Activated naive CD8-positive, alpha-beta T cell (primary cell): ENCODE measurements at regions not wholly inside any gene's neighbourhood (a gene's known extent, or its start where the extent isn't known, plus 50 kb on each side); places are given as distances from the start of the nearest gene placed in this dataset.

ENCODE experiments used
- H3K27ac Mint-ChIP-seq: one replicate; pipeline ENCODE4 v1.8.0; 2021; ENCODE audit warnings: mixed read lengths
- H3K27me3 Mint-ChIP-seq: one replicate; pipeline ENCODE4 v1.8.0; 2021; ENCODE audit warnings: mixed read lengths
- H3K36me3 Mint-ChIP-seq: one replicate; pipeline ENCODE4 v1.8.0; 2021; ENCODE audit warnings: mixed read lengths
- H3K4me1 Mint-ChIP-seq: one replicate; pipeline ENCODE4 v1.8.0; 2021; ENCODE audit warnings: low read depth, mixed read lengths
- H3K4me3 Mint-ChIP-seq: one replicate; pipeline ENCODE4 v1.8.0; 2021; ENCODE audit warnings: mild to moderate bottlenecking, mixed read lengths
- H3K9me3 Mint-ChIP-seq: one replicate; pipeline ENCODE4 v1.8.0; 2021; ENCODE audit warnings: low read depth, mixed read lengths

DNA sequence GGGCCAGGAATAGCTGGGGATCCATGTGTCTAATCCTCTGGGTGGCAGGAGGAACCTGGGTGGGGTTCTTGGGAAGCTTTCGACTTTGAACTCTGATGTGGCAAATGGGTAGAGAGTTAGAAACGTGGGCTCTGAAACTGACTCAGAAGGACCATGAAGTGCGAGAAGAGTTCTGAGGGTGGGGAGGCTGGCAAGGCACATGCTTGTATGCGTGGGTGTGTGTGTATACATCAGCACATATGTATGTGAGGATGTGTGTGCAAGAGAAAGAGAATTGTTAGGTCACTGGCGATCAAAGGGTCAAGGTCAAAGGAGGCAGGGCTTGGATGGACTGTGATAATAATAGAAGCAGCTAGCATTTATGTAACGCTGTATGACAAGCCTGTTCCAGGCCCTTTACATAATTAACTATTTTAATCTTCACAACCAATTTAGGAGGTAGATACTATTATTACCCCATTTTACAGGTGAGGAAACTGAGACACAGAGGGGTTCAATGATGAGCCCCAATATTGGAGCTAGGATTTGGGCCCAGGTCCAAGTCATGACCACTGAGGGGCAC, 84.5 kb upstream of the POU3F1 start:
- no peaks in the 10 kb centered on the region for H3K36me3 Mint-ChIP-seq
- H3K27me3 Mint-ChIP-seq = peaks cover 18% of the 10 kb centered on the region
- no peaks in the 10 kb centered on the region for H3K4me1 Mint-ChIP-seq
- no peak overlapping the region for H3K27ac Mint-ChIP-seq
- no peaks in the 10 kb centered on the region for H3K9me3 Mint-ChIP-seq
- H3K4me3 Mint-ChIP-seq = no peak overlapping the region

DNA sequence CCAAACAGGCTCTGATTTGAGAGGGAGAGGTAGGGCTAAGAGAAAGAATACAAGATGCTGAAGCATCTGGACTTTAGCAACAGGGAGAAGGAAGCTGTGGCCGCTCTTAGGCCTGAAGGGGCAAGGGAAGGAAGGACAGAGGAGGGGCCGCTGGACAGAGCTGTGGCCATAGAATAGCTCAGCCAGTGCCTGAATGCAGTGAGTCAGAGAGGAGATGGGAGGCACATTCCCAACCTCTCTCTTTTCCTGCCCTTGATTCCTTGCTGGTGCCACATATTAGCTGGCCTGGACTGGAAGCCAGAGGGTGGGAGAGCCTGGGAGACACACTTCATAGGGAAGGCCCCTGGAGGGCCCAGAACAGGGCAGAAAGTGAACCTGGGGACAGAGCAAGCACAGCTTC, 83.4 kb upstream of the POU3F1 start:
- Mint-ChIP-seq H3K36me3 (no peaks in the 10 kb centered on the region), H3K27me3 (peaks cover 12% of the 10 kb centered on the region), H3K4me1 (no peaks in the 10 kb centered on the region), H3K27ac (no peak overlapping the region), H3K4me3 (no peak overlapping the region), H3K9me3 (no peaks in the 10 kb centered on the region)

DNA sequence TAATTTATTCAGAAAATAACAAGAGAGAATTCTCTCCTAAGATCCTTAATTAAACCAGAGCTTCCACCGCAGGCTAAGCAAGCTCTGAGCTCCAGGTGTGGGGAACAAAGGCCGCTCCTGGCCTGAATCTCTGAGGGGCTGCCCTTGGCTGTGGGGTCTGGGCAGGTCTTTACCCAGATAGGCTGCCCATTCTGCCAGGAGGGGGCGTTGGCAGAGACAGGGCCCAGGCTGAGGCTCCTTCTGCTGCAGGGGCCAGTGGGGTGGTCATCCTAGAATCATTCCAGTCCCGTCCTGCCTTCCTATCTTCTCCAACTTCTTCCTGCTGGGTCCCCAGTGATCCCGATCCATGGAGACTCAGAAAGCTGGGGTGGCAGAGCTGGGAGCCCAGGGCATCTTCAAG, 82.9 kb upstream of the POU3F1 start:
- Mint-ChIP-seq H3K27ac (no peak overlapping the region), H3K27me3 (peaks cover 9% of the 10 kb centered on the region), H3K36me3 (no peaks in the 10 kb centered on the region), H3K4me1 (no peaks in the 10 kb centered on the region), H3K9me3 (no peaks in the 10 kb centered on the region), H3K4me3 (no peak overlapping the region)

DNA sequence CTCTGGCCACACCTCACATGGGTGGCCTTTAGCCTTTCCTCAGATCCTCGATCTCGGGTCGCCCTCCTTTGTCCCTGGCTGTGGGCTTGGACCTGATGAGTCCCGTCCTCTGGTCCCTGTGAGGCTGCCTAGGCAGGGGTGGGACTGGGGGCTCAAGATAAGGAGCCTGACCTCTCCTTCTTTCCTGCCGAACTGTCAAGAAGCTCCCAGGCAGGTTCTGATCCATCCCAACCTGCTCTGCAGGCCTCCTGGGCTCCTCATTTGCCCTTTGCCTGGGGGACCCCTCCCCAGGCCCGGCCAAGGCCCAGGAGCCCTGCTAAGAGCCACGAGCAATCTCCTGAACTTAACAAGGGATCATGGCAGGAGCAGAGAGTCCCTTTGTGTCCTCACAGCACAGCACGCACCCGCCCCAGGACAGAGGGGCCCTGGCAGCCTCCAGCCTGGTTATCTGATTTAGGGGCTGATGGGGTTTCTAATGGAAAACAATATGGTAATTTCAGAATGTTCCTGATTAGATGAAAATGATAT, 82.4 kb upstream of the POU3F1 start:
- Mint-ChIP-seq H3K36me3 (no peaks in the 10 kb centered on the region), H3K27ac (no peak overlapping the region), H3K27me3 (peaks cover 12% of the 10 kb centered on the region), H3K9me3 (no peaks in the 10 kb centered on the region), H3K4me3 (no peak overlapping the region), H3K4me1 (no peaks in the 10 kb centered on the region)

DNA sequence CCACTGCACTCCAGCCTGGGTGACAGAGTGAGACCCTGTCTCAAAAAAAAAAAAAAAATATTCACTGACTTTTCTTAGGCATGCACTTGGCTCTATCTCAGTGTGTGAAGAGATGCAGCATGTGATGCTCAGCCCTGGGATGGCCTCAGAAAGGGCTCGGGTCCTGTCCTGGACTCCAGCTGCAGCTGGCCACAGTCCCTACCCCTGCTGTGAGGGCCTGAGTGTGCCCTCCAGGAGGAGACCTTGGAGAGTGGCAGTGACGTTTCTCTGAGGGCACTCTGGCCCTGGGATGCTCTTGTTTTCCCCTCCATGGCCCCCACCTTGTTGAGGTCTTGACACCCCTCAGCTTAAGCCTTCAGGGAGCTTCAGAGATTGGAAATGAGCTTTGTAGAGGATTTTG, 81.9 kb upstream of the POU3F1 start:
- peaks cover 10% of the 10 kb centered on the region for H3K27me3 Mint-ChIP-seq
- H3K9me3 Mint-ChIP-seq = no peaks in the 10 kb centered on the region
- H3K27ac Mint-ChIP-seq = no peak overlapping the region
- no peak overlapping the region for H3K4me3 Mint-ChIP-seq
- H3K4me1 Mint-ChIP-seq = no peaks in the 10 kb centered on the region
- H3K36me3 Mint-ChIP-seq = no peaks in the 10 kb centered on the region

DNA sequence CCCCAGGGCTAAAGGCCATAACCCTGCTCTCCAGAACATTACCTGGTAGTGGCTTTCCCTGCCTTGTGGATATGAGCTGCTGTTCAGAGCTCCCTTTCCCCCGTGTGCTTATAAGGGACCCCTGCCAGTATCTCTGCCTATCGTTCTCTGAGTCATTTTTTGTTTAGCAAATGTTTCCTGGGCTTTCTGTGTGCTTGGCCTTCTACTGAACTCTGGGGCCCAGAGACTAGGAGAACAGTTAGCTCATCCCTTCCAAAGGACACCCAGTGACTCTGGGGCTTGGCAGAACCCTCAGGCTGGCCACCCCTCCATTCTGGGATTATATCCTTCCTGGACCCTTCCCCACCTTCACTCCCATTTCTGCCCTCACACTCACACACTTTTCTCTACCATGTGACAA, 80.8 kb upstream of the POU3F1 start:
- H3K36me3 Mint-ChIP-seq = no peaks in the 10 kb centered on the region

DNA sequence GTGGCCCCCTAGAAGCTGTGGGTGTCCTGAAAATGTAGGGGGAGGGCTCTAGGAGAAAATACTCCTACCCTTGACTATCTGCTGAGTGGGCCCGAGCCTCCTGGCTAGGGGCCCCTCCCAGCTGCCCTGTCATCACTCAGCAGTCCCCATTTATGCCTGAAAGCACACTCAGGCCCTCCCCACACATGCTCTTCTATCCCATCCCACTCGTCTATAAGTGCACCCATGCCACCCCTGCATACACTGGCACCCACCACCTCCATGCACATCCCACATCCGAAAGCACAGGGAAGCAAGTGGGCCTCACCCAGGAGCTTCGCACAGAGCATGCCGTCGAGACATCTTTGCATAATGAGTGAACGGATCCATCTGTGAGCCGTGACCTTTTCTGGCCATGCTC, 80.4 kb upstream of the POU3F1 start:
- H3K27ac Mint-ChIP-seq = no peak overlapping the region
- peaks cover 7% of the 10 kb centered on the region for H3K27me3 Mint-ChIP-seq
- no peak overlapping the region for H3K4me3 Mint-ChIP-seq
- no peaks in the 10 kb centered on the region for H3K4me1 Mint-ChIP-seq
- H3K9me3 Mint-ChIP-seq = no peaks in the 10 kb centered on the region
- no peaks in the 10 kb centered on the region for H3K36me3 Mint-ChIP-seq

More for the DNA sequence above, 80.8 kb upstream of the POU3F1 start:
- H3K27ac Mint-ChIP-seq = no peak overlapping the region
- no peak overlapping the region for H3K4me3 Mint-ChIP-seq
- no peaks in the 10 kb centered on the region for H3K4me1 Mint-ChIP-seq
- no peaks in the 10 kb centered on the region for H3K9me3 Mint-ChIP-seq
- H3K27me3 Mint-ChIP-seq = peaks cover 7% of the 10 kb centered on the region

DNA sequence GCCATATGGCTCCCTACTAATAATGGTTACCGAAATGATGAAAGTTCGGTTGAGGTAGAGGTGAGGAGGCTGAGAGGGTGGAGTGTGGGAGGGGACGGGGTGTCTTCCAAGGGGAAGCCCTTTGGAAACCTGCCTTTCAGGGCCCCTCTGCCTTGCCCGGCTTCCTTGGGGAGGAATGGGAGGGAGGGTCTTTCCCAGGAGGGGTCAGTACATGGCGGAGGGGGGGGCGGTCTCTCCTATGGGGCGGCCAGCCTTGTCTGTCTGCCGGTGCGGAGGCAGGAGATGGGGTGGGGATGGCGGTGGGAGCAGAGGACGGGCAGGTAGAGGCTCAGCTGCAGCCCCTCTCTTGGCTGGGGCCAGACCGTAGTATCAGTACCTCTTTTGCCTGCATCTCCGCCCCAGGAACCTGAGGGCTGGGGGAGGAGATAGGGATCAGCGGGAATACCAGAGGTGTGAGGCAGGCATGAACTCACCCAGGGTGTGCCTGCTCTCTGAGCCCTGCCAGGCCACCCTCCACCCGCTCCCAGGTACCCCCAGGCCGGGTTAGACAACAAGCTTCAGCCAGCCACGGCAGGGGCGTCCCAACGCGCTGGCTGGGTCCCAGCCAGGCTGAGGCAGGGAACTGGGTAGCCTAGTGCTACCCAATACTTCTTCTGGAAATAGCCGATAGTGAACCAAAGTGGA, 79.4 kb upstream of the POU3F1 start:
- Mint-ChIP-seq H3K4me1 (no peaks in the 10 kb centered on the region), H3K27me3 (peaks cover 7% of the 10 kb centered on the region), H3K9me3 (no peaks in the 10 kb centered on the region), H3K36me3 (no peaks in the 10 kb centered on the region), H3K4me3 (no peak overlapping the region), H3K27ac (no peak overlapping the region)

DNA sequence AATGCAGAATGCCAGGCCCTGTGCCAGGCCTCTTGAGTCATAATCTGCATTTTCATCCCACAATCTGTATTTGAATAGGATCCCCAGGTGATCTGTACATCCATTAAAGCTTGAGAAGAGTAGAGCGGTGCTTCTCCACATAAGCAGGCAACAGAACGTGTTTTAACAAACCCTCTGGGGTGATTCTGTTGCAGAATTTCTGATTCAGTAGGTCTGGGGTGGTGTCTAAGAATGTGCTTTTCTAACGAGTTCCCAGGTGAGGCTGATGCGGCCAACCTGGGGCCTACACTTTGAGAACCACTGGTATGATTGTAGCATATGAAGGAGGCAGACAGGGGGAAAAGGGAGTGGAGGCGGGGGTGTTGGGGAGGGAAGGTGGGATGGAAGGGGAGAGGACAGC, 78.4 kb upstream of the POU3F1 start:
- no peak overlapping the region for H3K27ac Mint-ChIP-seq

DNA sequence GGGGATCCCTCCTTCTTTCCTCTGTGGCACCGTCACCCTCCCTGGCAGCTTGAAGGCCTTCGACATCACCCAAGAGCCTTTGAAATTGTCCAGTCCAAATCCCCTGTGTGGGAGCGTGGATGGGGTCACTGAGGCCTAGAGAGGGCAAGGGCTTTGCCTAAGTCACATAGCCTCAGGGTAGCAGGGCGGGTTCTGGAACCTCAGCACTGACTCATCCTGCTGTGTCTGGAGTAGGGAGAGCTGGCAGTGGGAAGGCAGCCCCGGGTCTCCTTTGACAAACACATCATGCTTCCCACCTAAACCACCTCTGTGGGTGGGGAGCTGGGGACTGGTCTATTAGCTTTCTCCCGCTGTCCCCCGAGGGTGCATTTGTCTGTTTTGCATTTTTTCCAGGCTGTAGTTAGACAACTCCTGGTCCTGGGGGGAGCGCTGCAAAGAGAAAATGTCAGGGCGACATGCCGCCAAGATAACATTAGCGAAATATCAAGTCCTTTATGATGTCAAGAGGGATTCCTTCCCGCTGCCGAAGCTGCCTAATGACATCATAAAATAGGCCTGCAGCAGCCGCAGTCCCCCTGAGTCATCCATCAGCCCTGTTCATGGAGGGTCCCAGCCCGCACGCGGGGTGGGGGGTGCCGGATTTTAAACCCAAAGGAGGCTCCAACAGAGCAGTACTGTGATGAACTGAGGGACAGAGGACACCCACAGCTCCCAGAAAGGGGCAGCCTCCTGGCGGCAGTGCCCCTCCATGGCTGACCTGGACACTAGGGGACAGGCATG, 77.0 kb upstream of the POU3F1 start:
- Mint-ChIP-seq H3K27me3 (peaks cover 3% of the 10 kb centered on the region), H3K4me1 (no peaks in the 10 kb centered on the region), H3K4me3 (no peak overlapping the region), H3K9me3 (no peaks in the 10 kb centered on the region), H3K27ac (no peak overlapping the region), H3K36me3 (no peaks in the 10 kb centered on the region)

More for the DNA sequence above, 78.4 kb upstream of the POU3F1 start:
- no peaks in the 10 kb centered on the region for H3K9me3 Mint-ChIP-seq
- peaks cover 7% of the 10 kb centered on the region for H3K27me3 Mint-ChIP-seq
- no peaks in the 10 kb centered on the region for H3K36me3 Mint-ChIP-seq
- H3K4me3 Mint-ChIP-seq = no peak overlapping the region
- H3K4me1 Mint-ChIP-seq = no peaks in the 10 kb centered on the region

DNA sequence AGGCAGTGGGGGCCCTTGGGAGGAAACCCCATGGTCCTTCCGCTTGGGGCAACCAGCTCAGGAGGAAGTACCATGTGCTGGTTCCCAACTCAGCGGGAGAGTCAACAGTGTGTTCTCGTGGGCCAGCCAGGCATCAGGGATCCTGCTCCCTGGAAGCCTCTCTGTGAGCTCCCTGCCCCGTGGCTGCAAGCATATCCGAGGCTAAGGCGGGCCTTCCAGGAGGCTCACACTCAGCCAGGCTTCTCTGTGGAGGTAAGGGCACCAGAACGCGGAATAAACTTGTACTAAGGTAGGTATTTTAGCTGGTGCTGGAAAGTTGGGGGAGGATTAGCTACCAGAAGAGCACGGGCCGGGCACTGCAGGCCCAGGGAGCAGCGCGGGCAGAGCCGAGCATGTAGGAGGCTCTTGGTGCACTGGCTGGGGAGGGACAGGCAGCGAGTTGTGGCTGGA, 74.7 kb upstream of the POU3F1 start:
- H3K4me3 Mint-ChIP-seq = no peak overlapping the region
- H3K36me3 Mint-ChIP-seq = no peaks in the 10 kb centered on the region
- H3K27me3 Mint-ChIP-seq = peaks cover 3% of the 10 kb centered on the region
- H3K27ac Mint-ChIP-seq = no peak overlapping the region
- no peaks in the 10 kb centered on the region for H3K4me1 Mint-ChIP-seq
- no peaks in the 10 kb centered on the region for H3K9me3 Mint-ChIP-seq

DNA sequence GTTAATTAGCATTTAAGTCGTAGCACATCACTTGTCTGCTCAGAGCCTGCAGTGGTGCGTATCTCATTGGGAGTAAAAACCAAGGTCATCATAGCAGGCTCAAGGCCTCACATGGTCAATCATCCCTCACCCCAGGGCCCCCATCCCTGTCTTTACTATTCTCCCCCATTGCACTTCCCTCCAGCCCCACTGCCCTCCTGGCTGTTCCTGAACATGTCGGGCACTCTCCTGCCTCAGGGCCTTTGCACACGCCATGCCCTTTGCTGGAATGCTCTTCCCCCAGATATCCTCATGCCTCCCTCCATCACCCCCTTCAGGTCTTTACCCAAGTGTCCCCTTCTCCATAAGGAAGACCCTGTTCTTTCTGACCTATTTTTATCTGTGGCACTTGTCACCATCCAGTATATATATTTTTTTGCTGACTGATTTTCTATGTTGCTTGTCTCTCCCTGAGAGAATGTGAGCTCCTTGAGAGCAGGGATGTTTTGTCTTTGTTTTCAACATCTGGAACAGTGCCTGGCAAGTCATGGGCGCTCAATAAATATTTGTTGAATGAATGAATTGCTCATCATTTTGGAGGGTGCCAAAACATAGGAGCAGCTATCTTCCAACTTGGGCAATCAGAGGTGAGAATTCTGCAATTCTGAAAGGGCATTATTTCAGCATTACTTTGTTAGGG, 74.1 kb upstream of the POU3F1 start:
- H3K27ac Mint-ChIP-seq = no peak overlapping the region
- H3K4me3 Mint-ChIP-seq = no peak overlapping the region
- H3K4me1 Mint-ChIP-seq = no peaks in the 10 kb centered on the region
- H3K36me3 Mint-ChIP-seq = no peaks in the 10 kb centered on the region
- no peaks in the 10 kb centered on the region for H3K9me3 Mint-ChIP-seq
- H3K27me3 Mint-ChIP-seq = peaks cover 3% of the 10 kb centered on the region

DNA sequence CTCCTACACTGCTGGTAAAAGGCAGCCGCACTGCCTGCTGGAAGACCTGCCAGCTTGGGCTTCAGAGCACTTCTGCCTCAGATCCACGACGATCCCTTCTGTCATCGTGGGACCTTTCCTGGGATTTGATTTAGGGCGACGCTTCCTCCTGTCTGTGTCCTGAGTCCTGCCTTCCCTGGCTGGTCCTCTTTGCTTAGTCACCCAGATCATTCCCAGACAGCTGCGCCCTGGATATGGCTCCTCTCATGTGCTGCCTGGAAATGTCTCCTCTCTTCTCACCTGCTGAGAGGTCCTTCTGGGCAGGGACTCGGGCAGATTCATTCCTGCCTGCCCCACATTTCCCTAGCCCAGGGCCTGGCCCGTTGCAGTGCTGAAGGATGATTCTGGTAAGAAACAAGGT, 72.4 kb upstream of the POU3F1 start:
- Mint-ChIP-seq H3K27me3 (no peaks in the 10 kb centered on the region), H3K9me3 (no peaks in the 10 kb centered on the region), H3K36me3 (no peaks in the 10 kb centered on the region), H3K4me3 (no peak overlapping the region), H3K27ac (no peak overlapping the region), H3K4me1 (no peaks in the 10 kb centered on the region)

DNA sequence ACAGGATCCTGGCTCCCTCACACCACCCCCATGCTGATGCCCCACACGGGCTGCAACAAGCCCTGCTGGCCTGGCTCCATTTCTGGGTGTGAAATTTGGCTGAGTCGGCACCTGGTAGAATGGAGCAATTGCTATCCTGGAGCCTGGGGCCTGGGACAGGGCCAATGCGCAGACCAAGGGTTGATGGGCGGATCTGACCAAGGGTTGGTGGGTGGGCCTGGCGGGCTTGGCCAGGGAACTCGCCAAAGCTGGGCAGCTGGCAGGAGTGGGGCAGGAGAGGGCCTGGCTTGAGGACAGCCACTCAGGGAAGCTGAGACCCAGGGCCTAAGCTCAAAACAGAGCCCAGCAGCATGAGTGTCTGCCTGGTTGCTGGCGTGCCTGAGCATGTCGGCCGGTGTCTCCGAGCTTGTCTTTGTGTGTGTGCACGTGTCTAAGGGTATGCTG, 70.9 kb upstream of the POU3F1 start:
- Mint-ChIP-seq H3K27ac (no peak overlapping the region), H3K4me3 (no peak overlapping the region), H3K36me3 (no peaks in the 10 kb centered on the region), H3K27me3 (no peaks in the 10 kb centered on the region), H3K9me3 (no peaks in the 10 kb centered on the region), H3K4me1 (no peaks in the 10 kb centered on the region)

DNA sequence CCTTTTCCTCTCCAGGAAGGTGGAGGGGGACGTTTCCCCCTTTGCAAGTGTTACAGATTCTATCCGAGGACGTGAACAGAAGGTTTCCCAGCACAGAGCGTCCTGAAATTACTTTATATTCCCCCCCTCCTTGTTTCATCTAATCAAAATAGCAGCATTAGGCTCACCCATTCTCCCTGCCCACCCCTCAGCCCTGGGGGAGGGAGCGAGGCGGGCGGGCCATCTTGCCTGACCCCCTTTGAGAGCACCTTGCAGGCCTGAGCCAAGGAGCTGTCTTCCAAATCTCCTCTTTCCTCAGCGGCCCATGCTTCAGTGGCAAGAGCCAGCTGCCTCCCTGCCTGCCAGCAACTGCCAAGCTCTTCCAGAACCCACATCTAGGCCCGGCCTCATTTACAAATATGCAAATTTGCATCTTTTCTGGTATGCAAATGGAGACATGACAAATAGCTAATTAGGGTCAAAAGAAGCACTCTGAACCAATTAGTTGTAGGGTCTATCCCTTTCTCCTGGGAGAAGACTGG, 69.1 kb upstream of the POU3F1 start:
- Mint-ChIP-seq H3K4me1 (no peaks in the 10 kb centered on the region), H3K4me3 (no peak overlapping the region), H3K27ac (no peak overlapping the region), H3K9me3 (no peaks in the 10 kb centered on the region), H3K36me3 (no peaks in the 10 kb centered on the region), H3K27me3 (no peaks in the 10 kb centered on the region)
